Suprapubic skin (tissue), 4 donors: ENCODE measurements at regions not wholly inside any gene's neighbourhood (a gene's known extent, or its start where the extent isn't known, plus 50 kb on each side); places are given as distances from the start of the nearest gene placed in this dataset.

Experiments used
- DNase-seq, 2 donors: peaks; one replicate each; pipeline ENCODE4 v3.0.0-alpha.2; 2019; ENCODE audit warnings: low spot score in 2 of 2
- H3K27ac ChIP-seq: fragments of 200-600 bp; sonication (generic); one replicate; pipeline ENCODE4 v1.5.1; 2019
- H3K27me3 ChIP-seq: fragments of 200-600 bp; sonication (generic); one replicate; pipeline ENCODE4 v1.5.1; 2019
- H3K36me3 ChIP-seq: fragments of 200-600 bp; sonication (generic); one replicate; pipeline ENCODE4 v1.5.1; 2019
- H3K4me1 ChIP-seq: fragments of 200-600 bp; sonication (generic); one replicate; pipeline ENCODE4 v1.5.1; 2019
- H3K4me3 ChIP-seq: fragments of 200-600 bp; sonication (generic); one replicate; pipeline ENCODE4 v1.5.1; 2019; ENCODE audit warnings: mild to moderate bottlenecking
- H3K9me3 ChIP-seq: fragments of 200-600 bp; sonication (generic); one replicate; pipeline ENCODE4 v1.5.1; 2019
- CTCF ChIP-seq, 2 donors: fragments of 200-600 bp in 1 of 2; fragments of 450-650 bp in 1 of 2; sonication (generic) in 1 of 2; IDR thresholded peaks; one replicate each; pipeline ENCODE4 v1.5.1; 2016 to 2019; ENCODE audit warnings: antibody characterized with exemption in 2 of 2, mild to moderate bottlenecking in 1 of 2, moderate library complexity in 1 of 2
- EP300 ChIP-seq: sonication (generic); formaldehyde crosslinking; IDR thresholded peaks from one replicate; pipeline ENCODE4 v1.6.1; 2017; ENCODE audit warnings: antibody characterized with exemption
- POLR2A ChIP-seq, 2 donors: fragments of 450-650 bp; IDR thresholded peaks; one replicate each; pipeline ENCODE4 v1.6.1; 2017; ENCODE audit warnings: antibody characterized with exemption in 2 of 2, mild to moderate bottlenecking in 2 of 2, moderate library complexity in 2 of 2
- POLR2AphosphoS5 ChIP-seq, 3 donors: sonication (generic); formaldehyde crosslinking; IDR thresholded peaks; one replicate each; pipeline ENCODE4 v1.6.1; 2017; ENCODE audit warnings: antibody characterized with exemption in 3 of 3
- WGBS: methylation state at CpG from one replicate; pipeline ENCODE4 v1.1.5; 2018; 5-methylcytosine and 5-hydroxymethylcytosine counted together

DNA sequence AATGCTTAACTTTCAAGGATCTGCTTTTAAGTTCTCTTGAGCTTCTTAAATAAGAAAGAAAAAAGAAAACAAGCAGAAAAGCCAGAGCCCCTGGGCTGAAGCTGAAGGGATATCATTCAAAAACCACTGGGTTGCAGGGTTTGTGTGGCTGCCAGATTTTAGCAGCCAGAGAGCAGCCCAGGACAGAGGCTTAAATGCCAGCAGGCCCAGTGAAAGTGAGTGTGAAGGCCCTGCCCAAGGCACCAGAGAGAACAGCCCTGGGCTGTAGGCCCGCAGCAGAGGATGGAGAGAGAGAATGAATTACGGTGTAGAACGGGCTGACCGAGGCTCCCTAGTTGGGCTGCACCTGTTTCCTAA is 106.3 kb upstream of the BOC start:
- TF ChIP-seq EP300 = no peak
- TF ChIP-seq POLR2AphosphoS5 (IDR thresholded peaks at IDR 0.05) = no peak
- WGBS = 52% methylated on average over 4 of the region's 4 CpGs
- Histone ChIP-seq H3K4me1 (no peaks in the 10 kb centered on the region), H3K4me3 (no peak overlapping the region), H3K36me3 (no peaks in the 10 kb centered on the region), H3K9me3 (no peaks in the 10 kb centered on the region), H3K27ac (no peak overlapping the region), H3K27me3 (no peaks in the 10 kb centered on the region)
- DNase-seq = no peak

DNA sequence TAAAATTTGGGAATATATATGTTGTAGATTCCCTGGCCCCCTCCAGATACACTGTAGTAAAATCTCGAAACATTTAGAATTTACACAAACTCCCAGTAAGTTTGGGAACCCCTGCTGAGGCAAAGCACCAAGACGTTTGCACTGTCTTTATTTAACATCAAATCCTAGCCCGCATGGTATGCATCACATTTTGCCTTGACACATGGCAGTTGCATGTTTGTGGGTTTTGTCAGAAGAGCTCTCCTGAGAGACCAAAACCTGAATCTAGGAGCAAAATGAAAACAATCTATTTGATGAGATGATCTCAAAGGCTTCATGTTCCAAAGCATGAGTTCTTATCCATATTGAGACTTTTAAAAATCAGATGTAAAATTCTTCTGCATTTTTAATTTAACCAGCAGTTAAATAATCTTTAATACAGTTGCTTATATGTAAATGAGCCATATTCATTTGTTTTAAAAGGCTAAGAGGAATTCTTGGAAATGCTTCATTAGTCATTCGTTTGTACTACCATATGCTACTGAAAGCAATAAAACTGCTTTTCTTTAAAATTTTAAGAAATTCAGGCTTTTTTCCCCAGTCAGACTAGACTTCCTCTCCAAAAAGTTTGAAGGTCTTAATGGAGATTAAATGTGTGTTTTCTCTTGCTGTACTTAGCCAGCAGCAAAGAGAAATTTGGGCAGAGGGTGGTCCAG is 105.2 kb upstream of the BOC start:
- no peaks in the 10 kb centered on the region for H3K27me3 ChIP-seq
- no peaks in the 10 kb centered on the region for H3K4me1 ChIP-seq
- no peak overlapping the region for H3K27ac ChIP-seq
- no peak for TF ChIP-seq CTCF (IDR thresholded peaks at IDR 0.05)
- DNase-seq = no peak
- H3K36me3 ChIP-seq = no peaks in the 10 kb centered on the region
- no peaks in the 10 kb centered on the region for H3K9me3 ChIP-seq
- H3K4me3 ChIP-seq = no peak overlapping the region
- WGBS = 83% methylated on average over 4 of the region's 4 CpGs

DNA sequence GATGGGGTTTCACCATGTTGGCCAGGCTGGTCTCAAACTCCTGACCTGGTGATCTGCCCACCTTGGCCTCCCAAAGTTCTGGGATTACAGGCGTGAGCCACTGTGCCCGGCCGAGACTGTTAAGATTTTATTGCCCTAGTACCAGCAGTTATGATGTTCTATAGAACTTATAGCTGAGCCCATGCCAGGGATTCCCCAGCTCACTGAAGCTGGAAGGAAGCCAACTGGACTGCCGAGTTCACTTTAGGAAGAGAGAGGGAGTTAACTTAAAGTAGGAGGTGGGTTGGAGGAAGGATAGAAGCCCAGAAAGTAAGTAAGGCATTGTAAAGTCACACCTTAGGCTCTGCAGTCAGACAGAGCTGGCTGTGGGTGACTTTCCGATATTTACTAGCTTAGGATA is 101.1 kb upstream of the BOC start:
- no peaks in the 10 kb centered on the region for H3K36me3 ChIP-seq
- no peak overlapping the region for H3K4me3 ChIP-seq
- 55% methylated on average over 5 of the region's 5 CpGs for WGBS
- H3K27me3 ChIP-seq = no peaks in the 10 kb centered on the region
- no peak for DNase-seq
- TF ChIP-seq EP300 = no peak
- TF ChIP-seq POLR2A (IDR thresholded peaks at IDR 0.05) = no peak
- no peak for TF ChIP-seq POLR2AphosphoS5 (IDR thresholded peaks at IDR 0.05)
- no peak for TF ChIP-seq CTCF (IDR thresholded peaks at IDR 0.05)
- H3K27ac ChIP-seq = no peak overlapping the region
- H3K4me1 ChIP-seq = no peaks in the 10 kb centered on the region
- H3K9me3 ChIP-seq = no peaks in the 10 kb centered on the region

DNA sequence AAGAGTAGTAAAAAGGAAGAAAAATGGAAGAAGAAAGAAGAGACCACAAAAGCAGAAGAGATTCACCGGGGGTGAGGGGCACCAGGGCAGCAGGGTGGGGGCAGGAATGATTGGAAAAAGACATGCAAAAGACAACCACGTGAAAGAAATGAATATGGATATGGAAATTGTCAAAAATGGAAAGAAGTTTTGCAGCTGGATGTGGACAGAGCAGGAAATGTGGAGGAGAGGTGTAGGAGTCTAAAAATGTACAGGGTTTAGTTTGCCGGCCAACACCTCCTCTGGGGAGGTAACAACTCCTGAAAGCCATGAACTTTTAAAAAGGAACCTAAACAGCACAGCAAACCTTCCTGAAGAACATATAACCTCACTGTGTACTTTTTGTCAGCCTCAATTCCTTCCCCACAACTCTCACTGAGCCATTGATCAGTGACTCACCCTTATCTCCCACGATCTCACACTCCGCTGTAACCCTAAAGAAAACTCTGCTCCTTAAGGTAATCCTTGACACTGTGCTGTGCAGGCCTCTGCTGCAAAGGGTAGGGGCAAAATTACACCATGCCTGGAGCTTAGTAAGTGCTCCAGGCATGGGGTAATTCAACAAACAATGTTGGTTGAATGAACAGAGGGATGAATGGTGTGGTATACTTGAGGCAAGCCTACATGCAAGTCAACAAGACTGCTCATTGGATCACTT is 100.2 kb upstream of the BOC start:
- WGBS = 60% methylated on average over 5 of the region's 5 CpGs

DNA sequence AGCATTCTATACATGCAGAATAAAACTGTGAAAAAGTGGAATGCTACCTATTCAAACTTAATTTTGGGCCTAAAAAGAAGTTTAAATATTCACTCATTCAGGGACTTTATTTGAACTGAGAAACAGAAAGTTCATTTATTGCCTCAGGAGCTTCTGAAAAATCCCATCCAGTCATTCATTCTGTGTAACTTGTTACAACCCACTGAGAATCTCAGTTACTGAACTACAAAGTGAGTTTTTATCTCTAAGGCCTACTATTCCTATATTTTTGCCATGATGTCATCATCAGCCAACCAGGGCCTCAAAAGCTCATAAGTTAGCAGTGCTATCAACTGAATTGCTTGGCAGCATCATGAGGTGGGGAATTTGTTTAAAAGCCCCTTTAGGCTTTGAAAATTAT is 98.0 kb upstream of the BOC start:
- Histone ChIP-seq H3K9me3 (no peaks in the 10 kb centered on the region), H3K4me1 (no peaks in the 10 kb centered on the region), H3K36me3 (no peaks in the 10 kb centered on the region), H3K27ac (no peak overlapping the region), H3K27me3 (no peaks in the 10 kb centered on the region), H3K4me3 (no peak overlapping the region)
- no peak for DNase-seq
- TF ChIP-seq POLR2A (IDR thresholded peaks at IDR 0.05) = no peak
- no peak for TF ChIP-seq POLR2AphosphoS5 (IDR thresholded peaks at IDR 0.05)
- no peak for TF ChIP-seq CTCF (IDR thresholded peaks at IDR 0.05)
- TF ChIP-seq EP300 = no peak

More for the DNA sequence above, 100.2 kb upstream of the BOC start:
- H3K4me1 ChIP-seq = no peaks in the 10 kb centered on the region
- no peak overlapping the region for H3K4me3 ChIP-seq
- no peaks in the 10 kb centered on the region for H3K9me3 ChIP-seq
- no peaks in the 10 kb centered on the region for H3K27me3 ChIP-seq
- no peak overlapping the region for H3K27ac ChIP-seq
- H3K36me3 ChIP-seq = no peaks in the 10 kb centered on the region
- TF ChIP-seq CTCF (IDR thresholded peaks at IDR 0.05) (no peak), EP300 (no peak), POLR2A (IDR thresholded peaks at IDR 0.05) (no peak), POLR2AphosphoS5 (IDR thresholded peaks at IDR 0.05) (no peak)
- no peak for DNase-seq
